ENCODE measurements at regions not wholly inside any gene's neighbourhood (a gene's known extent, or its start where the extent isn't known, plus 50 kb on each side); places are given as distances from the start of the nearest gene placed in this dataset.

DNA sequence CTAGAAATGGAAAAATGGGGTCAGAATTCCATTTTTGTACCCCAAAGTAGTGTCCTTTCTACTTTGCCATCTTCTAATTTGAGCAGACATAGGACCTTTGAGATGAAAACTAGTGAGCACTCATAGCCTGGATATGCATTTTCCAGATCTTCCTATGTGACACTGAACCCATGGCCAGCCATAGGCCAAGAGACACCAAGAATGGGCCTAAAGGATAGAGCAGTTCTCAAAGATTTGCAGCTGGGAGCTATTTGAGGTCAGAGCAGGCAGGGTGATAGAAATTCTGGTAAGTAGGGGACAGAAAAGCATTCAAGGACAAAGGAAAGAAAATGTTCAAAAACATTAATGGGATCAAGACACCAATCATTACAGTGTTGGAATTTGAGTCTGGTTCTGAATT lies 332.8 kb downstream of the MYCN start:
- Histone ChIP-seq H3K79me1 (ENCODE audit: low read depth in 1 of 2, low read length in 2 of 2) (no peaks in the 10 kb centered on the region), H2AK5ac (ENCODE audit: low read depth, low read length) (no peak overlapping the region), H3K18ac (ENCODE audit: low read depth, low read length) (no peak overlapping the region), H3K4me1 (ENCODE audit: control insufficient read depth, insufficient read depth, low read length) (no peaks in the 10 kb centered on the region), H2BK5ac (ENCODE audit: low read depth, low read length, poor library complexity, severe bottlenecking) (no peak overlapping the region), H3K56ac (ENCODE audit: extremely low read depth, insufficient read depth, low read length) (no peak overlapping the region), H4K20me1 (ENCODE audit: insufficient read depth, low read length) (no peaks in the 10 kb centered on the region), H2AFZ (replicated peaks; ENCODE audit: low read length, poor library complexity) (no peak overlapping the region), H3K14ac (replicated peaks; ENCODE audit: low read depth, low read length) (no peak overlapping the region), H2BK20ac (ENCODE audit: low read depth, low read length) (no peak overlapping the region), H3K9ac (ENCODE audit: low read depth, low read length) (no peak overlapping the region), H4K5ac (ENCODE audit: low read depth, low read length) (no peak overlapping the region), H3K4me3 (ENCODE audit: insufficient read depth, low read depth, low read length) (no peak overlapping the region), H3K36me3 (ENCODE audit: control insufficient read depth, insufficient read depth, low read length) (no peaks in the 10 kb centered on the region), H3K27ac (ENCODE audit: insufficient read depth, low read length) (no peak overlapping the region), H3K4me2 (ENCODE audit: low read depth, low read length) (no peak overlapping the region), H2BK15ac (ENCODE audit: low read depth, low read length) (no peak overlapping the region), H3K9me1 (ENCODE audit: insufficient read depth, low read length) (no peaks in the 10 kb centered on the region), H3K23ac (ENCODE audit: low read depth, low read length) (no peak overlapping the region), H2BK120ac (ENCODE audit: low read depth, low read length) (no peak overlapping the region), H4K91ac (ENCODE audit: insufficient read depth, low read depth, low read length) (no peak overlapping the region), H2AK9ac (replicated peaks; ENCODE audit: low read depth, low read length, poor library complexity) (no peak overlapping the region), H4K8ac (ENCODE audit: low read depth in 2 of 2, low read length in 2 of 2) (no peak overlapping the region), H3K4ac (ENCODE audit: low read depth, low read length) (no peak overlapping the region), H3K27me3 (ENCODE audit: control insufficient read depth, insufficient read depth, low read length) (no peaks in the 10 kb centered on the region), H3K9me3 (ENCODE audit: control insufficient read depth, insufficient read depth, low read length) (peaks cover 23% of the 10 kb centered on the region)
- DNase-seq: no peak
- intact Hi-C loops (cut with micrococcal nuclease) (no loop called here), in situ Hi-C loops (cut with MboI; ENCODE audit: low sequenced_read_pairs) (no loop called here), dilution Hi-C loops (cut with HindIII; ENCODE audit: low sequenced_read_pairs, unreplicated experiment) (no loop called here)
- no peak for TF ChIP-seq RFX5 (IDR thresholded peaks at IDR 0.05; ENCODE audit: low read depth, low read length)
- TF ChIP-seq RCOR1 (IDR thresholded peaks at IDR 0.05; ENCODE audit: insufficient replicate concordance, low read length): no peak
- no peak for TF ChIP-seq FOS (IDR thresholded peaks at IDR 0.05; ENCODE audit: low read depth, low read length)
- no peak for TF ChIP-seq RAD21 (IDR thresholded peaks at IDR 0.05; ENCODE audit: low read length)
- TF ChIP-seq MXI1 (IDR thresholded peaks at IDR 0.05; ENCODE audit: borderline replicate concordance, low read depth, low read length): no peak
- TF ChIP-seq MAZ (IDR thresholded peaks at IDR 0.05; ENCODE audit: borderline replicate concordance, low read depth, low read length): no peak
- TF ChIP-seq CEBPB (IDR thresholded peaks at IDR 0.05; ENCODE audit: low read depth, low read length): no peak
- TF ChIP-seq BHLHE40 (IDR thresholded peaks at IDR 0.05; ENCODE audit: low read depth, low read length): no peak
- TF ChIP-seq, protein P1, sequence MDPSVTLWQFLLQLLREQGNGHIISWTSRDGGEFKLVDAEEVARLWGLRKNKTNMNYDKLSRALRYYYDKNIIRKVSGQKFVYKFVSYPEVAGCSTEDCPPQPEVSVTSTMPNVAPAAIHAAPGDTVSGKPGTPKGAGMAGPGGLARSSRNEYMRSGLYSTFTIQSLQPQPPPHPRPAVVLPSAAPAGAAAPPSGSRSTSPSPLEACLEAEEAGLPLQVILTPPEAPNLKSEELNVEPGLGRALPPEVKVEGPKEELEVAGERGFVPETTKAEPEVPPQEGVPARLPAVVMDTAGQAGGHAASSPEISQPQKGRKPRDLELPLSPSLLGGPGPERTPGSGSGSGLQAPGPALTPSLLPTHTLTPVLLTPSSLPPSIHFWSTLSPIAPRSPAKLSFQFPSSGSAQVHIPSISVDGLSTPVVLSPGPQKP (IDR thresholded peaks at IDR 0.05; ENCODE audit: borderline replicate concordance, low read depth, low read length): no peak
- TF ChIP-seq SMC3 (IDR thresholded peaks at IDR 0.05; ENCODE audit: low read depth, low read length): no peak
- TF ChIP-seq, protein P2, sequence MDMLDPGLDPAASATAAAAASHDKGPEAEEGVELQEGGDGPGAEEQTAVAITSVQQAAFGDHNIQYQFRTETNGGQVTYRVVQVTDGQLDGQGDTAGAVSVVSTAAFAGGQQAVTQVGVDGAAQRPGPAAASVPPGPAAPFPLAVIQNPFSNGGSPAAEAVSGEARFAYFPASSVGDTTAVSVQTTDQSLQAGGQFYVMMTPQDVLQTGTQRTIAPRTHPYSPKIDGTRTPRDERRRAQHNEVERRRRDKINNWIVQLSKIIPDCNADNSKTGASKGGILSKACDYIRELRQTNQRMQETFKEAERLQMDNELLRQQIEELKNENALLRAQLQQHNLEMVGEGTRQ (IDR thresholded peaks at IDR 0.05; ENCODE audit: low read depth, low read length): no peak
- TF ChIP-seq, protein P3, sequence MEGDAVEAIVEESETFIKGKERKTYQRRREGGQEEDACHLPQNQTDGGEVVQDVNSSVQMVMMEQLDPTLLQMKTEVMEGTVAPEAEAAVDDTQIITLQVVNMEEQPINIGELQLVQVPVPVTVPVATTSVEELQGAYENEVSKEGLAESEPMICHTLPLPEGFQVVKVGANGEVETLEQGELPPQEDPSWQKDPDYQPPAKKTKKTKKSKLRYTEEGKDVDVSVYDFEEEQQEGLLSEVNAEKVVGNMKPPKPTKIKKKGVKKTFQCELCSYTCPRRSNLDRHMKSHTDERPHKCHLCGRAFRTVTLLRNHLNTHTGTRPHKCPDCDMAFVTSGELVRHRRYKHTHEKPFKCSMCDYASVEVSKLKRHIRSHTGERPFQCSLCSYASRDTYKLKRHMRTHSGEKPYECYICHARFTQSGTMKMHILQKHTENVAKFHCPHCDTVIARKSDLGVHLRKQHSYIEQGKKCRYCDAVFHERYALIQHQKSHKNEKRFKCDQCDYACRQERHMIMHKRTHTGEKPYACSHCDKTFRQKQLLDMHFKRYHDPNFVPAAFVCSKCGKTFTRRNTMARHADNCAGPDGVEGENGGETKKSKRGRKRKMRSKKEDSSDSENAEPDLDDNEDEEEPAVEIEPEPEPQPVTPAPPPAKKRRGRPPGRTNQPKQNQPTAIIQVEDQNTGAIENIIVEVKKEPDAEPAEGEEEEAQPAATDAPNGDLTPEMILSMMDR (conservative IDR thresholded peaks at IDR 0.05; ENCODE audit: low read depth, low read length): no peak
- TF ChIP-seq MAFK (IDR thresholded peaks at IDR 0.05; ENCODE audit: low read depth, low read length): no peak
- TF ChIP-seq POLR2A (IDR thresholded peaks at IDR 0.05; ENCODE audit: low read depth, low read length): no peak
- TF ChIP-seq NFE2L2 (IDR thresholded peaks at IDR 0.05; ENCODE audit: low read depth, low read length): no peak
- POLR2A ChIA-PET (ENCODE audit: unreplicated experiment): no interaction called here
- no TSS peak for BruUV-seq (replicated peaks)
- CTCF ChIA-PET: interaction anchor here (0.6 kb wide), 1 partner anchor 500 kb away, joined by 5 read pairs; no protein-coding TSS in a partner anchor
- ATAC-seq (ENCODE audit: low read depth): no peak

Data from IMR-90 (cell line).